ENCODE measurements at regions not wholly inside any gene's neighbourhood (a gene's known extent, or its start where the extent isn't known, plus 50 kb on each side); places are given as distances from the start of the nearest gene placed in this dataset.

GRCh38 chr3:153880493-153880892, 240.7 kb upstream of the ARHGEF26 start:
- Histone ChIP-seq H3K4me3 (no peak overlapping the region), H3K79me2 (no peaks in the 10 kb centered on the region), H3K36me3 (replicated peaks; ENCODE audit: insufficient read depth, low read depth) (no peaks in the 10 kb centered on the region), H3K4me1 (ENCODE audit: insufficient read depth) (no peaks in the 10 kb centered on the region), H3K4me2 (no peak overlapping the region), H2AFZ (no peak overlapping the region), H3K27ac (peak overlapping the region; percentile 68), H3K9me2 (replicated peaks; ENCODE audit: insufficient read depth) (no peaks in the 10 kb centered on the region), H3K9me3 (ENCODE audit: low read depth) (no peaks in the 10 kb centered on the region), H3K27me3 (no peaks in the 10 kb centered on the region), H4K20me1 (ENCODE audit: insufficient read depth, poor library complexity, severe bottlenecking) (no peaks in the 10 kb centered on the region)
- 78% methylated on average over 2 of the region's 2 CpGs for WGBS (ENCODE audit: low lambda C conversion rate, missing lambda C conversion rate)
- TF ChIP-seq EZH2 (IDR thresholded peaks at IDR 0.05; ENCODE audit: borderline replicate concordance) = no peak
- no peak for TF ChIP-seq EZH2phosphoT487 (IDR thresholded peaks at IDR 0.05; ENCODE audit: low read depth, severe bottlenecking, unreplicated experiment)
- no peak for TF ChIP-seq CTCF (IDR thresholded peaks at IDR 0.05; ENCODE audit: poor library complexity)
- no peak for DNase-seq (ENCODE audit: low spot score)

- no peaks in the 10 kb centered on the region for H3K9me3 ChIP-seq (ENCODE audit: low read depth)
- H3K27me3 ChIP-seq = no peaks in the 10 kb centered on the region
- WGBS (ENCODE audit: low lambda C conversion rate, missing lambda C conversion rate) = 77% methylated on average over 7 of the region's 7 CpGs
- peak overlapping the region; percentile 85 for H3K27ac ChIP-seq
- H3K4me1 ChIP-seq (ENCODE audit: insufficient read depth) = no peaks in the 10 kb centered on the region
- H3K4me2 ChIP-seq = peak overlapping the region; percentile 45
- no peak overlapping the region for H3K4me3 ChIP-seq
- no peaks in the 10 kb centered on the region for H4K20me1 ChIP-seq (ENCODE audit: insufficient read depth, poor library complexity, severe bottlenecking)
- no peaks in the 10 kb centered on the region for H3K9me2 ChIP-seq (replicated peaks; ENCODE audit: insufficient read depth)
- no peak overlapping the region for H2AFZ ChIP-seq
- H3K79me2 ChIP-seq = no peaks in the 10 kb centered on the region
- no peak for TF ChIP-seq EZH2phosphoT487 (IDR thresholded peaks at IDR 0.05; ENCODE audit: low read depth, severe bottlenecking, unreplicated experiment)
- TF ChIP-seq EZH2 (IDR thresholded peaks at IDR 0.05; ENCODE audit: borderline replicate concordance) = no peak
- TF ChIP-seq CTCF (IDR thresholded peaks at IDR 0.05; ENCODE audit: poor library complexity) = no peak
- H3K36me3 ChIP-seq (replicated peaks; ENCODE audit: insufficient read depth, low read depth) = no peaks in the 10 kb centered on the region
- peak; percentile 52 for DNase-seq (ENCODE audit: low spot score)
Observed at GRCh38 chr3:153881201-153881600, 240.0 kb upstream of the ARHGEF26 start.

- DNase-seq (ENCODE audit: low spot score) = no peak
- WGBS (ENCODE audit: low lambda C conversion rate, missing lambda C conversion rate) = 57% methylated on average over 2 of the region's 2 CpGs
- no peaks in the 10 kb centered on the region for H3K9me3 ChIP-seq (ENCODE audit: low read depth)
- no peaks in the 10 kb centered on the region for H3K9me2 ChIP-seq (replicated peaks; ENCODE audit: insufficient read depth)
- no peak overlapping the region for H2AFZ ChIP-seq
- H3K79me2 ChIP-seq = no peaks in the 10 kb centered on the region
- no peak overlapping the region for H3K27ac ChIP-seq
- TF ChIP-seq CTCF (IDR thresholded peaks at IDR 0.05; ENCODE audit: poor library complexity) (no peak), EZH2phosphoT487 (IDR thresholded peaks at IDR 0.05; ENCODE audit: low read depth, severe bottlenecking, unreplicated experiment) (no peak), EZH2 (IDR thresholded peaks at IDR 0.05; ENCODE audit: borderline replicate concordance) (no peak)
- no peaks in the 10 kb centered on the region for H3K36me3 ChIP-seq (replicated peaks; ENCODE audit: insufficient read depth, low read depth)
- no peak overlapping the region for H3K4me2 ChIP-seq
- H3K27me3 ChIP-seq = no peaks in the 10 kb centered on the region
- H4K20me1 ChIP-seq (ENCODE audit: insufficient read depth, poor library complexity, severe bottlenecking) = no peaks in the 10 kb centered on the region
- no peaks in the 10 kb centered on the region for H3K4me1 ChIP-seq (ENCODE audit: insufficient read depth)
- no peak overlapping the region for H3K4me3 ChIP-seq
Observed at GRCh38 chr3:153885359-153885758, 235.8 kb upstream of the ARHGEF26 start.

- Histone ChIP-seq H3K9me3 (ENCODE audit: low read depth) (no peaks in the 10 kb centered on the region), H4K20me1 (ENCODE audit: insufficient read depth, poor library complexity, severe bottlenecking) (no peaks in the 10 kb centered on the region), H3K27ac (no peak overlapping the region), H3K4me2 (no peak overlapping the region), H2AFZ (no peak overlapping the region), H3K4me3 (no peak overlapping the region), H3K79me2 (no peaks in the 10 kb centered on the region), H3K4me1 (ENCODE audit: insufficient read depth) (peaks cover 8% of the 10 kb centered on the region), H3K9me2 (replicated peaks; ENCODE audit: insufficient read depth) (no peaks in the 10 kb centered on the region), H3K36me3 (replicated peaks; ENCODE audit: insufficient read depth, low read depth) (no peaks in the 10 kb centered on the region), H3K27me3 (no peaks in the 10 kb centered on the region)
- 57% methylated on average over 2 of the region's 2 CpGs for WGBS (ENCODE audit: low lambda C conversion rate, missing lambda C conversion rate)
- no peak for DNase-seq (ENCODE audit: low spot score)
- TF ChIP-seq CTCF (IDR thresholded peaks at IDR 0.05; ENCODE audit: poor library complexity) (no peak), EZH2 (IDR thresholded peaks at IDR 0.05; ENCODE audit: borderline replicate concordance) (no peak), EZH2phosphoT487 (IDR thresholded peaks at IDR 0.05; ENCODE audit: low read depth, severe bottlenecking, unreplicated experiment) (no peak)
Observed at GRCh38 chr3:153889905-153890334, 231.3 kb upstream of the ARHGEF26 start.
